ENCODE measurements at regions not wholly inside any gene's neighbourhood (a gene's known extent, or its start where the extent isn't known, plus 50 kb on each side); places are given as distances from the start of the nearest gene placed in this dataset.

DNA sequence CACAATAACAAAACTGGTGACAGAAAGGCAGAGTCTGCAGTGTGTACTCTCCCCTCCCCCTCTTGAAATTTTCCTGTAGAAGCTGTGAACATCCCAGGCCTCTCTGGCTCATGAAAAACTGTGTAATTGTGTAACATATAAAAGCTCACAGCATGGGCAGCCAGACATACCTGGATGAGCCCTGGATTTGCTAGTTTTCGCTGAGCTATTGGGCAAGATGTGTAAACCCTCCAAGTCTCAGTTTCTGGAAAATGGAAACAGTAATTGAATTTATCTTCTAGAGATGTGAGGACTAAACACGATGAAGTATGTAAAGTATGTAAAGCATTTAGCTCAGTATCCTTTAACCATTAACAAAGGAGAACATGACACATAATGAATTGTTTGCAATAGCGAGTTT lies 143.2 kb upstream of the ANKH start:
- Histone ChIP-seq H3K4me2 (ENCODE audit: insufficient read depth, low read length) (no peak overlapping the region), H4K20me1 (replicated peaks; ENCODE audit: control insufficient read depth, insufficient read depth, low read length) (no peaks in the 10 kb centered on the region), H3K27ac (ENCODE audit: extremely low read depth, low read depth, low read length) (no peak overlapping the region), H3K4me3 (no peak overlapping the region), H3K4me1 (replicated peaks in 1 of 2; ENCODE audit: control insufficient read depth in 2 of 2, insufficient read depth in 2 of 2, low read length in 2 of 2) (no peaks in the 10 kb centered on the region), H3K9ac (ENCODE audit: insufficient read depth in 1 of 2, low read depth in 2 of 2, low read length in 2 of 2) (no peak overlapping the region), H3K27me3 (ENCODE audit: control insufficient read depth in 2 of 2, insufficient read depth in 2 of 2, low read length in 2 of 2) (no peaks in the 10 kb centered on the region), H3K9me1 (ENCODE audit: control insufficient read depth, insufficient read depth, low read length) (no peaks in the 10 kb centered on the region), H2AFZ (ENCODE audit: low read depth, low read length) (no peak overlapping the region), H3K79me2 (ENCODE audit: control insufficient read depth, insufficient read depth, low read length) (no peaks in the 10 kb centered on the region), H3K36me3 (ENCODE audit: control insufficient read depth, insufficient read depth, low read length) (no peaks in the 10 kb centered on the region), H3K9me3 (replicated peaks; ENCODE audit: control insufficient read depth, insufficient read depth, low read depth, low read length) (no peaks in the 10 kb centered on the region)
- in situ Hi-C loops (cut with MboI) (loop anchor here (25.0 kb wide), 1 partner anchor 1028 kb away; no protein-coding TSS in a partner anchor), intact Hi-C loops (cut with micrococcal nuclease) (loop anchor here (5.0 kb wide), 2 partner anchors 663 to 1028 kb away; no protein-coding TSS in a partner anchor)
- CTCF ChIA-PET (ENCODE audit: low intra/inter-chr PET ratio) = interaction anchor here (1.9 kb wide), 1 partner anchor 287 kb away, joined by 10 read pairs; no protein-coding TSS in a partner anchor
- FAIRE-seq (no peak), ATAC-seq (no peak), DNase-seq (ENCODE audit: extremely low read depth in 1 of 4, low spot score in 3 of 4) (no peak)
- BruUV-seq (replicated peaks) = no TSS peak
- POLR2A ChIA-PET = no interaction called here
- WGBS (ENCODE audit: insufficient coverage, low coverage, missing lambda C conversion rate) = 0% methylated on average over 3 of the region's 3 CpGs
- no peak for TF ChIP-seq CTCFL (IDR thresholded peaks at IDR 0.05; ENCODE audit: borderline replicate concordance, insufficient read depth, low read depth, low read length, poor library complexity, severe bottlenecking)
- no peak for TF ChIP-seq BRCA1 (IDR thresholded peaks at IDR 0.05)
- TF ChIP-seq BRCA1 (CRISPR knock-in tag; IDR thresholded peaks at IDR 0.05) = no peak
- TF ChIP-seq KDM1A (IDR thresholded peaks at IDR 0.05) = no peak
- TF ChIP-seq SP2 (IDR thresholded peaks at IDR 0.05; ENCODE audit: extremely low read depth, low read depth, low read length, poor library complexity, severe bottlenecking) = no peak
- no peak for TF ChIP-seq EP300 (IDR thresholded peaks at IDR 0.05; ENCODE audit: low read length)
- no peak for TF ChIP-seq SRF (CRISPR knock-in tag; IDR thresholded peaks at IDR 0.05)
- no peak for TF ChIP-seq IRF2 (CRISPR knock-in tag; IDR thresholded peaks at IDR 0.05)
- TF ChIP-seq NBN (IDR thresholded peaks at IDR 0.05; ENCODE audit: low read depth) = no peak
- TF ChIP-seq ZFP36 (IDR thresholded peaks at IDR 0.05; ENCODE audit: low read depth, low read length, partially characterized antibody) = no peak
- TF ChIP-seq BMI1 (IDR thresholded peaks at IDR 0.05; ENCODE audit: low read length) = no peak

Measured in K562 (cell line).